LNCAP (cell line): ENCODE measurements at regions not wholly inside any gene's neighbourhood (a gene's known extent, or its start where the extent isn't known, plus 50 kb on each side); places are given as distances from the start of the nearest gene placed in this dataset.

Experiments
- CTCF ChIP-seq: fragments of 450-650 bp; IDR thresholded peaks from 2 replicates; pipeline ENCODE4 v1.5.1; 2017; ENCODE audit warnings: mild to moderate bottlenecking

- no peak for TF ChIP-seq CTCF
Measured at GRCh38 chr14:41285186-41285748, 321.4 kb upstream of the LRFN5 start.

- TF ChIP-seq CTCF, result peak; percentile 70
Measured at GRCh38 chr14:41280745-41281144, 325.9 kb upstream of the LRFN5 start.

- TF ChIP-seq CTCF, result no peak
Measured at GRCh38 chr14:41277450-41277849, 329.2 kb upstream of the LRFN5 start.

GRCh38 chr14:41257476-41257875 is 349.2 kb upstream of the LRFN5 start:
- no peak for TF ChIP-seq CTCF

GRCh38 chr14:41235466-41235865 is 371.2 kb upstream of the LRFN5 start:
- TF ChIP-seq CTCF, result no peak

- no peak for TF ChIP-seq CTCF
Measured at GRCh38 chr14:41230683-41231082, 376.0 kb upstream of the LRFN5 start.

GRCh38 chr14:41229824-41230223 is 376.9 kb upstream of the LRFN5 start:
- no peak for TF ChIP-seq CTCF

GRCh38 chr14:41225433-41225832 is 381.2 kb upstream of the LRFN5 start:
- TF ChIP-seq CTCF, result no peak
